ENCODE measurements at regions not wholly inside any gene's neighbourhood (a gene's known extent, or its start where the extent isn't known, plus 50 kb on each side); places are given as distances from the start of the nearest gene placed in this dataset.

DNA sequence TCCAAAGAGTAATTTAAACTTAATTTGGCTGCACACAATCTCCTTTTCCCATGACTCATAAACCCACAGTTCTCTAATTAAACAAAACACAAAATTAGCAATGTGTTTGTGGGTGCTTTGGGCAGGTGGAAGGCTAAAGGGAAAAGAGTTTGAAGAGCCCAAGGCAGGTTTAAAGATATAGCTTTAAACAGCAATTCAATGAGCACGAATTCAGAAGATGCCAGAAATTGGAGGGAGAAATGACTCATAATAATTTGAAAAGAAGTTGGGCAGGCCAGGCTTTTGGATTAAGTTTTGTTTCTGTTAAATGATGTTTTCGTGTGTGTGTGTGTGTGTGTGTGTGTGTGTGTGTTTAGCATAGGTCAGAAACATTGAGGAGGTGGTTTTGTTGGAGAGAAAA, 594.8 kb upstream of the ZEB2 start:
- no peak for DNase-seq (ENCODE audit: low read depth)

DNA sequence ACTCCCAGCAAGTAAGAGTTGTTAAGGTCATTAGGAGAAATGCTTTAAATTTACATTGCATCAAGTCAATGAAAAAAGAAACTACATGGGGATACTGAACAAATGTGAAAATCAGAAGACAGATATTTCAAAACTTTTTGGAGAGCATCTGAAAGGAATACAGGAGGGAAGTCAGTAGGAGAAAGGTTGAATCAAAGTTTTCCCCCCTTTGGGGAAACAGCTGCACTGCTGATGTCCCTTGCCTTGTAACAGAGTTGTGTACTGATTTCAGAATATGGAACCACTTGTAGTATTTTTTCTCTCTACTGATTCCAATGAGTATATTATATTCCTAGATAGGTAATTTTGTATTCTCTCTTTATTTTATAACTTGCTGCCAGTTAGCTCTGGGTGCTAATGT, 592.5 kb upstream of the ZEB2 start:
- no peak overlapping the region for H3K4me3 ChIP-seq (ENCODE audit: low read depth, low read length)
- TF ChIP-seq, protein P1, sequence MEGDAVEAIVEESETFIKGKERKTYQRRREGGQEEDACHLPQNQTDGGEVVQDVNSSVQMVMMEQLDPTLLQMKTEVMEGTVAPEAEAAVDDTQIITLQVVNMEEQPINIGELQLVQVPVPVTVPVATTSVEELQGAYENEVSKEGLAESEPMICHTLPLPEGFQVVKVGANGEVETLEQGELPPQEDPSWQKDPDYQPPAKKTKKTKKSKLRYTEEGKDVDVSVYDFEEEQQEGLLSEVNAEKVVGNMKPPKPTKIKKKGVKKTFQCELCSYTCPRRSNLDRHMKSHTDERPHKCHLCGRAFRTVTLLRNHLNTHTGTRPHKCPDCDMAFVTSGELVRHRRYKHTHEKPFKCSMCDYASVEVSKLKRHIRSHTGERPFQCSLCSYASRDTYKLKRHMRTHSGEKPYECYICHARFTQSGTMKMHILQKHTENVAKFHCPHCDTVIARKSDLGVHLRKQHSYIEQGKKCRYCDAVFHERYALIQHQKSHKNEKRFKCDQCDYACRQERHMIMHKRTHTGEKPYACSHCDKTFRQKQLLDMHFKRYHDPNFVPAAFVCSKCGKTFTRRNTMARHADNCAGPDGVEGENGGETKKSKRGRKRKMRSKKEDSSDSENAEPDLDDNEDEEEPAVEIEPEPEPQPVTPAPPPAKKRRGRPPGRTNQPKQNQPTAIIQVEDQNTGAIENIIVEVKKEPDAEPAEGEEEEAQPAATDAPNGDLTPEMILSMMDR (IDR thresholded peaks at IDR 0.05; ENCODE audit: control insufficient read depth, extremely low read depth, insufficient read depth), result no peak

More for the DNA sequence above, 594.8 kb upstream of the ZEB2 start:
- TF ChIP-seq, protein P1 (IDR thresholded peaks at IDR 0.05; ENCODE audit: control insufficient read depth, extremely low read depth, insufficient read depth), result no peak
- H3K4me3 ChIP-seq (ENCODE audit: low read depth, low read length), result no peak overlapping the region

GRCh38 chr2:145110668-145111356, 590.9 kb upstream of the ZEB2 start:
- no peak overlapping the region for H3K4me3 ChIP-seq (ENCODE audit: low read depth, low read length)
- TF ChIP-seq, protein P1 (IDR thresholded peaks at IDR 0.05; ENCODE audit: control insufficient read depth, extremely low read depth, insufficient read depth), result no peak
- no peak for DNase-seq (ENCODE audit: low read depth)

More for the DNA sequence above, 592.5 kb upstream of the ZEB2 start:
- no peak for DNase-seq (ENCODE audit: low read depth)

DNA sequence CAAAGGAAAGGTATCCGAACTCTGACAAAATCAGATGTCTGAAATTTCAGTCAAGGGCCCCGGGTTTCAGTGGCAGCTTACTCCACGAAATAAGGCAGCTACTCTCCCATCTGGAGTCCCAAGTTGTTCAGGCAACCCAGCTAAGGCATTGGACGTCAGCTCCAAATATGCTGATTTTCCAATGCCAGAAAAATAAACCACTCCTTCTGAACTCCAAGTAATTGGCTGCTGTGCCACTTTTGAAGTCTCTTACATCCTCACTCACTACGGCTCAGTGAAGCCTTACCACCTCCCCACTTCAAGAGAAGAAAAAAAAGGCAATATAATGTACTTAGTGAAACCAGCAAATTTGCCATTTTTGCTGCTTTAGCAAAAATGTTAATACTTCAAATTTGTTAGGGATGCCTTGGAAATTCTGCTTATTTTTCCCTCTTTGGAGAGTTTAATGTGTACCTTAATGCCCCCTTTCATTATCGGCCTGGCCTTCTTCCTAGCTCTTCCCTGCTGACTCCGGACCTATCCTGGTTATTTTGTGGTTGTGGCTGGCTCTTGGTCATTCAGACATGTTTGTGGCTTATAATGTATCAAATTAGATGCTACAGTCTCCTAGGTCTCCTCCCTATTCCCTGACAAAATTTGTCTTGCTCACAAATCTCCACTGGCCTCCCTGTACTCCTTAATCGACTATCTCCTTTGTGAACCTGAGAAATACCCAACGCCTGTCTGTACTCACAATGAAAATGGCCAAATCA, 589.2 kb upstream of the ZEB2 start:
- TF ChIP-seq, protein P1 (IDR thresholded peaks at IDR 0.05; ENCODE audit: control insufficient read depth, extremely low read depth, insufficient read depth), result no peak

DNA sequence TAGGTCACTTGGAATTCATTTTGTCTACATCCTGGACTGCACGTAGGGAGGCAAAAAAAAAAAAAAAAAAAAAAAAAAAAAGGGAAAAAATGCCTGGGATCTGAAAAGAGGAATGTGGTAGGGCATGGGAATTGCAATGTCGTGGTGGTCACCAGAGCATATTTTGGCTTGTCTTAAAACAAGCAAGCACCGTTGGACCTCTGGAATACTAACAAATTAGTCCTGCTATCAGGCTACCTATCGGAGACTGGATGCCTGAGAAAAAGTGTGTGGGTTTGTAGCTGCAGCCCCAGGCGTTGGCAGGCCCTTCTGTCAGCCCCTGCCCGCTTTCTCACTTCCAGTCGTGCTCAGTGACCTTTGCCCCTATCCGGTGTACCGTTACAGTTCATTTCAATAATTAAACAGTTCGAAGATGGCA, 588.5 kb upstream of the ZEB2 start:
- TF ChIP-seq, protein P1 (IDR thresholded peaks at IDR 0.05; ENCODE audit: control insufficient read depth, extremely low read depth, insufficient read depth), result no peak

More for the DNA sequence above, 589.2 kb upstream of the ZEB2 start:
- H3K4me3 ChIP-seq (ENCODE audit: low read depth, low read length), result no peak overlapping the region
- DNase-seq (ENCODE audit: low read depth), result no peak

DNA sequence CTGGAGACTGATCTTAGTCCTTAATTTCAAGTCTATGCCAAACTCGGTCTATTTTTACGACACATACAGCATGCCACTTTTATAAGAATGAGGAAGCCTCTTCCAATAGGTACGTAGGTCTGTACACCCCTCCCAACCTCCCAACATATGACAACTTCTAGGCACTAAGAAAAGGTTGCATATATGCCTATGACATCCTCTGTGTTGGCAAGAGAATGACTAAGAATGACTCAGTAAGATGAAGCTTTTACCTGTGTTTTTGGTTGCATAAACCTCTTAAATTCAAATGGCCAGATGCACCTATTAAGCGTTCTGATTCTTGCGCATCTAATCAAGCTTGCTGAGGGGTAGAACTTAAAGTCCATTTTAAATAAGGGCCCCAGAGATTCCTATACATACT, 586.4 kb upstream of the ZEB2 start:
- no peak overlapping the region for H3K4me3 ChIP-seq (ENCODE audit: low read depth, low read length)
- TF ChIP-seq, protein P1 (IDR thresholded peaks at IDR 0.05; ENCODE audit: control insufficient read depth, extremely low read depth, insufficient read depth), result no peak
- no peak for DNase-seq (ENCODE audit: low read depth)

More for the DNA sequence above, 588.5 kb upstream of the ZEB2 start:
- DNase-seq (ENCODE audit: low read depth), result no peak
- H3K4me3 ChIP-seq (ENCODE audit: low read depth, low read length), result no peak overlapping the region
